ENCODE measurements at regions not wholly inside any gene's neighbourhood (a gene's known extent, or its start where the extent isn't known, plus 50 kb on each side); places are given as distances from the start of the nearest gene placed in this dataset.
A peak's percentile ranks its signal among the peaks of the same experiment; 100 is the strongest.

DNA sequence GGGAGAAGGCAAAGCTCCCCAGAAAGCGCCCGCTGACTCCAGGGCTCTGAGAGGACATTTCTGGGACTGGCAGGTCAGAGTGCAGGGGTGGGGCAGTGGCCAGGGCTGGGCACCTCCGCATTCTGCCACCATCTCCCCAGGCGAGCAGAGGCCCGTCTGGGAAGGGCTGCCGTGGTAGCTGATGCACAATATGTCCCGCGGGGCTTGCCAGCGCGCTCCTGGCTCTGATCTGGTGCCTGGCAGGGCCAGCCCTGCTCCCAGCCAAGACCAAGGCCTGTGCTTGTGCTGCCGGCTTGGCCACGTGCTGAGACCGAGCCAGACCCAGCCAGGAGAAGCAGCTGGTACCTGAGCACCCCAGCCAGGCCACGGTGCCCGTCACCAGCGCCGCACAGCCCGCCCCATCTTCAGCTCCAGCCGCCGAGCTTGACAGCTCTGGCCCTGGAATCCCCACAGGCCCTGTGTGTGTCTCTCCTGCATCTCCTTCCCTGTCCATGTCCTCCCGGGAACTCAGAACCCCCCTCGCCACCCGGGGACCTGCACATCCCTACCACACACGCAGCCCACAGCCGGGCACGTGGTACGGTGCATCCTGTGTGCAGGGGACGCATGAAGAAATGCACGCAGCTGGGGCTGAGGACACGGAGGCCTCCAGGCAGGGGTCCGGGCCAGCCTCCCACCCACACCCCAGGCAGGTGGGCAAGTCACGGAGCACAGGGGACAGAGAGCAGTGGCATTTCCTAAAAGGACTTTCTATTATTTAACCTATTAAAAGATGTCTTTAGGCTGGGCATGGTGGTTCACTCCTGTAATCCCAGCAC lies 68.6 kb upstream of the C14orf180 start:
- DNase-seq, result peak; percentile 77
- Histone ChIP-seq H3K27me3 (no peaks in the 10 kb centered on the region), H3K9me3 (no peaks in the 10 kb centered on the region)

DNA sequence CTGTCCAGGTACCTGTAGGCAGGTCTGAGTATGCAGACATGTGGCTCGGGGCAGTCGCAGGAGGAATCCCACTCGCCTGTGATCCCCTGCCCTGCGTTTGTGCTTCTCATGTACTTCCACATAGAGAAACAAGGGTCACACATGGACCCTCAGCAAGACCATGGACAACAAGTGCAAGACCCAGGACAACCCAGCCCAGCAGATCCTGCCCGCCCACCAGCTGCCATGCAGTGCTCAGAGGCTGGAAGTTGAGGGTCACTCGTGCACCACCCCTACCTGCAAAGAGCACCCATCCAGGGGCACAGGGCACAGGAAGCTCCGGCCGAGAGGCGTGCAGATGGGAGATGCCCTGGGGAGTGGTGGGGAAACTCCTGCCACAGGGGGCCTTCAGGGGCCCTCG lies 67.5 kb upstream of the C14orf180 start:
- H3K27me3 ChIP-seq, result no peaks in the 10 kb centered on the region
- no peaks in the 10 kb centered on the region for H3K9me3 ChIP-seq
- no peak overlapping the region for H3K4me3 ChIP-seq
- DNase-seq, result no peak
- no peaks in the 10 kb centered on the region for H3K36me3 ChIP-seq

More for the DNA sequence above, 68.6 kb upstream of the C14orf180 start:
- no peaks in the 10 kb centered on the region for H3K36me3 ChIP-seq
- H3K4me3 ChIP-seq, result no peak overlapping the region

DNA sequence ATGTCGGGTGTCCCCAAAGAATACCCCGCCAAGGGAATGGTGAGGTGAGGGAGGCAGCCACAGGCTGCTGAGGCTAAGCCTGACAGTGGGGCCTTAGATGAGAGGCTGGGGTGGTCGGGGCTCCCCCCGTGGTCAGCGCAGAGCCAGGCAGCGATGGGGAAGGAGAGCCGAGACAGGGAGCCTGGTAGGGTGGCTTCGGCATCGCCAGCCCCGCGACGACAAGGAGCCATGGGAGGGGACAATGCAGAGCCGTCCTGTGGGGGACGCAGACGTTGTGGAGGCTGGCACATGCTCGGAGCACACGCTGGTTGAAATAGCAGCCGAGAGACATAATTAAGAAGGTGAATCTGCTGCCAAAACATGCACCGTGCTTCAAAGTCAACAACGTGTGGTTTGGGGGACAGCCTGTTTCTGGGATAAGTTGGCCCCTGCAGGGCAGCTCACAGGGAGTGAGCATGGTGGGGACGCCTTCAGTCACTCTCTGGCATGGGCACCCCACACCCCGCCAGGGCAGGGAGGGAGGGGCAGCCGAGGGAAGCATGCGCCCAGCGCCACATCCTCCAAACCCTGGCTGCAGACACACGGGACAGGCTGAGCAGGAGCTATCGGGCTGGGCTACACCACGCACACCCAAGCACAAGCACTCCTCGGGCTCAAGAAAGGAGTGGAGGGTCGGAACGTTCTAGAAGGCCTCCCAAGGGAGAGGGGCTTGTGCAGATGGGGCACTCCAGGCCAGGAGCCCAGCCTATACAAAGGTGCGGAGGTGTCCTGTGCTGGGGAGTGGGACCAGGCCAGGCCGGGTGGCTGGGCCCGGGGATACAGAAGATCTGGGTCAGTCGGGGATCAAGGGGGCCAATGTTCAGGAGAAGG lies 66.6 kb upstream of the C14orf180 start:
- Histone ChIP-seq H3K9me3 (no peaks in the 10 kb centered on the region), H3K27me3 (no peaks in the 10 kb centered on the region), H3K4me3 (no peak overlapping the region), H3K36me3 (no peaks in the 10 kb centered on the region)
- peak; percentile 34 for DNase-seq

DNA sequence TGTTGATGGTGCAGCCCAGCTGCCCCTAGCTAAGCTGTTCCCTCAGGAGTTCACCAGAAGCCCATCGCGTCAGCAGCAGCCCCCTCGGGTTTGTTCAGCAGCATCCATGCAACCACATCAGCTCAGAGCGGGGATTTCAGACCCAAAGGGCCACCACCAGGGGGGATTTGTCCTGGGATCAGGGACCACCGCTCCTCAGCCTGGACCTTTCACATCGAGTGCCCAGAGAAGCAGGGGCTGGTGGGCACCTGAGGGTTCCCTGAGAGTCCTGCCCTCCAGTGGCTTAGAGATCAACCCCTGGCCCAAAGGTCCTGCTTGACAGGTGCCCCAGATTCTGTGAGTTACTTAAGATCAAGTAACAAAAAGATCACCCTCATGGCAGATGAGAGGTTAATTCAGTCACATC lies 65.9 kb upstream of the C14orf180 start:
- no peak for DNase-seq

DNA sequence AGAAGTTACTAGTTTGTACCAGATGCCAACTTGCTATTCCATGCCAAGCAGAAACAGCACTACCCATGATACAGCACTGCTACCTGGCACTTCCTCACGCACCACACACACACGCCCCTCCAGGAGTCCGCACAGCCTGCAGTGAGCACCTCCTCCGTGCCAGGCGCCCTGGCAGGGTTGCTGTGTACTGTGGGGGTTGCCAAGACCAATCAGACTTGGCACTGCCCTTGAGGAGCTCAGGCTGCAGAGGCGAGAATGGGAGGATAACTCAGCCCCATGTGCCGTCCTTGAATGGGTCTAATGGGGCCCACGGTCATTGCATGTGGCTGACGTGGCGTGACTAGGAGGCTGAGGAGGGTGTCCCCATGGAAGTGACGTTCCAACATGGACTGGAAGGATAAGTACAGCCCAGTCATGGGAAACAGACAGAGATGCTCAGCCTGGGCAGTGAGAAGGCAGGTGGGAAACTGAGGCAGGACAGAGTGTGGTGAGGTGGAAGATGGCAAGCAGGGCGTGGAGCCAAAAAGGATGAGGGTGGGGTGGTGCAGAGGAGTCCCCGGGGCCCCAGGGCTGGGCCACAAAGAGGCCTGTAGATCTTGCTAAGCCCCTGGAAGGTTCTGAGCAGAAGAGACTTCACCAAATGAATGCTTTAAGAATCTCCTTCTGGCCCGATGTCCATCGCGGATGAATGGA lies 65.3 kb upstream of the C14orf180 start:
- peak; percentile 45 for DNase-seq
- no peaks in the 10 kb centered on the region for H3K9me3 ChIP-seq
- H3K4me3 ChIP-seq, result no peak overlapping the region
- no peaks in the 10 kb centered on the region for H3K36me3 ChIP-seq
- H3K27me3 ChIP-seq, result no peaks in the 10 kb centered on the region

More for the DNA sequence above, 65.9 kb upstream of the C14orf180 start:
- Histone ChIP-seq H3K36me3 (no peaks in the 10 kb centered on the region), H3K4me3 (no peak overlapping the region), H3K9me3 (no peaks in the 10 kb centered on the region), H3K27me3 (no peaks in the 10 kb centered on the region)

DNA sequence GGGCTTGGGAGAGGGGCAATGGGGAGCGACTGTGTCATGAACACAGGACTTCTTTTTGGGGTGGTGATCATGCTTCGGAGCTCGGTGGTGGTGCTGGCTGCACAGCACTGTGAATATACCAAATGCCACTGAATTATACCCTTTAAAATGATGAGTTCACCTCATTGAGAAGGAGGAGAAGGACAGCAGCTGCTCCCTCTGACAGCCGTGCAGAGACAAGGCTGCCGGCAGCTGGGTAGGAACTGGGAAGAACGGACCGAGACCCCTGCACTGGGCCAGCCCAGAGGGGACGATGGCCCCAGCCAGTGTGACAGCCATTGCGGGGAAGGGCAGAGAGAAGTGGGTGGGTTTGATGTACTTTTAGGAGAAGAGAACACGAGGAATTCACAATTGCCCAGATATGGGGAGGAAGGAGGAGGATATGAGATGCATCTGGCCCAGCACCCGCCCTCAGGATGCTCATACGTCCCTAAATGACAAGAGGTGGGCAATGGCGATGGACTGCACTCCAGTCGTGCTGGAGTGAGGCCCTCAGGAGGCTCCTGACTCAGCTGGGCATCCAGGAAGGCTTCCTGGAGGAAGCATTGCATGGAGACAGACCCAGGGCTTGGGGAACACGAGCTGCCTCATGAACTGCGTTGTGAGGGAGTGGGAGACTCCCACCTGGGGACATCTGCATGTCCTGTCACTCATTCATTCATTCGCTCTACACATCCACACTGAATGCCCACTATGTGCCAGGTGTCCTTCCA lies 64.3 kb upstream of the C14orf180 start:
- no peak overlapping the region for H3K4me3 ChIP-seq
- no peaks in the 10 kb centered on the region for H3K36me3 ChIP-seq
- no peaks in the 10 kb centered on the region for H3K9me3 ChIP-seq
- H3K27me3 ChIP-seq, result no peaks in the 10 kb centered on the region
- DNase-seq, result no peak

DNA sequence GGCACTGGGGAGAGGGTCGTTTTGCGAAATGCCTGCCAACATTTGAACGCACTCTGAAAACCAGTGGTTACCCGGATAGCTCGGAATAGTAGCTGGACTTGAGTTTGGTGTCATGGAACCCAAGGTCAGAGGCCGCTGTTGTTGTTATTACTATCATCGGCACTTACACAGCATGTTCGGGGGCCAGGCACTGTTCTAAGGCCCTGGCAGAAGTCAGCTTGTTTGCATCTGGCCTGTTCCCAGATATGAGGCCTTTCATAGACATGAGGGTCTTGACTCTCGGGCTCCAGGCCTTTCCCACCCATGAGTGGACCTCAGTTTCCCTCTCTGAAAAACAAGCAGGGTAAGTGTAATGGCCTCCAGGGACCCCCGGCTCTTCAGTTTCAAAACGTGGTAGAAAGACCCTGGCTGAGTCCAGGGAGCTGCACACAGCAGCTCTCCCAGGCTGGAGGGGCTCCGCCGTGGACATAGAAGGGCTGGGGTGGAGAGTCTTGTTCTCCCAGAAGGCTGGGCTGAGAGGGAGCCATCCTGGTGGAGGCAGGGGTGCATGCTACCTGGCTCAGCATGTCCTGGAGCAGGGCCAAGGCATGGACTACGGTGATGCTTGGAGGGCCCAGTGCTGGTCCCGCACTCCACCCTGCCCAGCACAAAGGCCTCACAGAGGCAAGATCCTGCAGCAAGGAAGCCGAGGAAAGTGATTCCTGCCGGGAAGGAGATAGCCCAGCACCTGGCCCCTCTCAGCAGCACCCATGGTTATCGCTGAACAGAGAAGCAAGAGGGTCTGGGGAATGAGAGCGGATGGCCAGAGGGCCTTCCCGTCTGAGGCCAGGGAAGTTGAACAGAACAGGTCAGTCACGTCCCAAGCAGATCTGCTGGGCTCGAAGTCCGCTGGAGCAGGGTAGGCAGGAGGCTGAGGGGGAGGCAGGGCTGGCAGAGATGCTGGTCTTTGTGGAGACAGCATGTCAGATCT lies 63.5 kb upstream of the C14orf180 start:
- H3K9me3 ChIP-seq, result no peaks in the 10 kb centered on the region

DNA sequence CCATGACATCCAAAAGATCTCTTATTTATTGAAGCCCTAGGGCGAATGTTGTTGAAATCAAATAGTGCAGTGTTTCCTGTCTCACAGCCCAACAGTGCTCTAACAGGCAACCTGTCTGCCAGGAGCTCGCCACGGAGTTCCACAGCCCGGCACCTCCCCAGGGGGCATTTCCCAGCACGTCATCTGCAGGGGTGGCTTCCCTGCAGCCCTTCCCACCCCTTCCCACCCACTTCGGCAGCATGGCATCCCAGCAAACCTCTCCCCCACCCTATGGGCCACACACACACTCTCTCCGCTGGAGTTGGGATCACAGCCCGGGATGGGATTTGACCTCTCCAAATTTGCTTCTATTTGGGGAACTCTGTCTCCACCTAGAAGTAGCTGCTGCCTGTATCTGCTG lies 62.7 kb upstream of the C14orf180 start:
- Histone ChIP-seq H3K4me3 (no peak overlapping the region), H3K9me3 (no peaks in the 10 kb centered on the region), H3K36me3 (no peaks in the 10 kb centered on the region), H3K27me3 (no peaks in the 10 kb centered on the region)
- DNase-seq, result no peak

More for the DNA sequence above, 63.5 kb upstream of the C14orf180 start:
- Histone ChIP-seq H3K36me3 (no peaks in the 10 kb centered on the region), H3K27me3 (no peaks in the 10 kb centered on the region), H3K4me3 (no peak overlapping the region)
- DNase-seq, result no peak

DNA sequence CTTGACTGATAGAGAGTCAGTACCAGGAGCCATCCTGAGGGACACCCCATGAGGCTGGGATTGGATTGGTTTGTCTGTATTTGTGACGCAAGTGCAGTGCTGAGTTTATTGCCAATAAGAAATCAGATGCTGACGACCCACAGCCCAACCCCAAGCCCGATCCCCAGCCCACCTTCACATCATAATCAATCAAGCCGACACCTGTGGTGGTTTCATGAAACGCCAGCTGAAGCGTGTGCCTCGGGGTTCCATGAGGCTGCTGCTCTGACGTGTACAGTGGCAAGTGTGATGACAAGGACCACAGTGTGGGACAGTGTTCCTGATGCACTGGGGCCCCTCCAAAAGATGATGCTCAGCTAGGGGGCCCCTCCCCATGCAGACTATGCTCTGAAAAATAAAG lies 62.1 kb upstream of the C14orf180 start:
- no peak overlapping the region for H3K4me3 ChIP-seq
- no peaks in the 10 kb centered on the region for H3K36me3 ChIP-seq
- H3K9me3 ChIP-seq, result no peaks in the 10 kb centered on the region
- DNase-seq, result no peak
- H3K27me3 ChIP-seq, result no peaks in the 10 kb centered on the region

DNA sequence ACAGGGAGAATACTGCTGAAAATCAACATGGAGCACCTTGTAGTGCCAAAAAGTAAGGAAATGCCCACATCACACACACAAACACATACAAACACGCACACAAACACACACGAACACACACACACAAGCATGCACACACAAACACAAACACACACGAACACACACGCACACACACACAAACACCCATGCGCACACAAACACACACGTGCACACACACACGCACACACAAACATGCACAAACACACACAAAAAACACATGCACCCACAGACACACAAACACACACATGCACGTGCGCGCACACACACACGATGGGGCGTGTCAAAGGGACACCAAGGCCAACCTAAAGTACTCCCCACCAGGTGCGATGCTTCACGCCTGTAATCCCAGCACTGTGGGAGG lies 61.7 kb upstream of the C14orf180 start:
- H3K27me3 ChIP-seq, result no peaks in the 10 kb centered on the region
- DNase-seq, result no peak
- H3K9me3 ChIP-seq, result no peaks in the 10 kb centered on the region
- no peak overlapping the region for H3K4me3 ChIP-seq
- H3K36me3 ChIP-seq, result no peaks in the 10 kb centered on the region

DNA sequence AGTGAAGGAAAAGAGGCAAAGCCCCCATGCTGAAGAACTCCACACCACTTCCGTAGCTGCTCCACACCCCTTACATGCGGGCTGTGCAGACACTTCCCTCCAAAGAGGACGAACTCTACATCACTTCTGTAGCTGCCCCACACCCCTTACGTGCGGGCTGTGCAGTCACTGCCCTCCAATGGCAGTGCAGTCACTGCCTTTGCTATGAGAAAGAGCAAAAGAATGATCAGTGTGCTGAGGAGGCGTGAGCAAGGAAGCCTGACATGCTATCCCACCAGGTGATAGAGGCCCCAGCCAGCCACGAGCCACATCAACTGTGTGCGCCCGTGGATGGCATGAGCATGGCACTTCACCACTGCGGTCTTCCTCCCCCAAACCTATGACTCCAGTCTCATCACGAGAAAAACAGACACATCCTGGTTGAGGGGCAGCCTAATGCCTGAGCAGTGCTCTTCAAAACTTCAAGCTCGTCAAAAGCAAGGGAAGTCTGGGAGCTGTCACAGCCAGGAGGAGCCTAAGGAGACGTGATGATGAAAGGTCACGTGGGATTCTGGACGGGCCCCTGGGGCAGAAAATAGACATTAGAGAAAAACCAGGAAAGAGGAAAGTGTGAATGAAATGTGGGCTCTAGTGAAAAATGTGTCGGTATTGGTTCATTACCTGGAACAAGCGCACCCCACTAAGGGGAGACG lies 60.8 kb upstream of the C14orf180 start:
- Histone ChIP-seq H3K27me3 (no peaks in the 10 kb centered on the region), H3K36me3 (no peaks in the 10 kb centered on the region), H3K4me3 (no peak overlapping the region), H3K9me3 (no peaks in the 10 kb centered on the region)
- DNase-seq, result no peak

DNA sequence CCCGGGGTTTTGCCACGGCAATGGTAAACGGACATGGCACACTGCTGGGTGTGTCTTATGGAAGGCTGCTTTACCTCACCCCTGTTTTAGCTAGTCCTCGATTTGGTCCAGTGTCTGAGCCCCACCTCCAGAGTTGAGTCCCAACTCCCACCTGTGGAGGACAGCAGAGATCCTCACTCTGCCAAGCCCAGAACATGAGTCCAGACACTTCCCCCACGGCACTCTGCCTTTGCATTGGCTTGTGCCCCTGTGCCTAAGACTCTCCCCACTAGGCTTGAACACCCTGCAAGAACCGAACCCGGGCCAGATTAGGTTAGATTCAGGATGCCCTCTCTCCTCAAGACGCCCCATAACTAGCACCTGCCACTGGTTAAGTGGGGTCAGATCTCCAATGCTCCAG lies 59.8 kb upstream of the C14orf180 start:
- no peaks in the 10 kb centered on the region for H3K36me3 ChIP-seq
- H3K27me3 ChIP-seq, result no peaks in the 10 kb centered on the region
- no peaks in the 10 kb centered on the region for H3K9me3 ChIP-seq
- DNase-seq, result no peak
- no peak overlapping the region for H3K4me3 ChIP-seq

DNA sequence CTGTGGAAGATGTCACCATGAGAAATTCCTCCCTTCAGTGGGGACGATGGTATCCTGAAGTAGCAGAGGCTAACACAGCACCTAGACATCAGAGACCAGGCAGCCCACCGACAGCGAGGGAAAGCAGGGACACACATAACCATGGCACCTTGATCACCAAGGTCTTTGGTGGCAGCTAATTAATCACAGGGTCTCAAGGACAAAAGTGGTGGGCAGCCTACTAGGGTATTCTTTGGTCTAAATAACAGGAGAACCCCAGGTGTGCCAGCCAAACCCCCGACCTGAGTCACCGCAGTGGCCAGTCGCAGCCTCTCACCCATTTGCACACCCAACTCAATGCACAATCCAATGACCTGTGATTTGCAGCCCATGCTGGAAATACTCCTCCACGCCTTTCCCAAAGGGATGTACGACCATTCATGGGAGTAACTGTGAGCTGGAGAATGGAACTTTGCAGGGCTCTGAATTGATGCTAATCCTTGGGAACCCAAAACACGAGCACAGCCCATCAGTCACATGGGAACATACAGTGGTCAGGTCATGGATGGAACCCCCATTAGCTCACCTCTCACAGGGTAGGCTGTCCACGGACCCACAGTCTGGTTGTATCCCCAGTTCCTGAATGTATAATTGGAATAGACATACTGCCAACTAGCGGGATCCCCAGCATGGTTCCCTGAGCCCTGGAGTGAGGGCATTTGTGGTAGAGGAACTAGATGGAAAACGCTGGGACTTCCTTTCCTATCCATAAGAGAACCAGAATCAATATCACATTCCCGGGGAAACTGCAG lies 58.7 kb upstream of the C14orf180 start:
- DNase-seq, result no peak
- H3K9me3 ChIP-seq, result no peaks in the 10 kb centered on the region

More for the DNA sequence above, 58.7 kb upstream of the C14orf180 start:
- no peak overlapping the region for H3K4me3 ChIP-seq
- H3K36me3 ChIP-seq, result no peaks in the 10 kb centered on the region
- H3K27me3 ChIP-seq, result no peaks in the 10 kb centered on the region
